Colonic mucosa (tissue), 4 donors: ENCODE measurements at regions not wholly inside any gene's neighbourhood (a gene's known extent, or its start where the extent isn't known, plus 50 kb on each side); places are given as distances from the start of the nearest gene placed in this dataset.

Source experiments
- DNase-seq: peaks from one replicate; pipeline ENCODE4 v3.0.0-alpha.2; 2020
- H3K27ac ChIP-seq: fragments of 200-600 bp; one replicate; pipeline ENCODE4 v1.8.0; 2021
- H3K27me3 ChIP-seq: fragments of 200-600 bp; one replicate; pipeline ENCODE4 v1.8.0; 2021
- H3K36me3 ChIP-seq: fragments of 200-600 bp; one replicate; pipeline ENCODE4 v1.8.0; 2021
- H3K4me1 ChIP-seq: fragments of 200-600 bp; one replicate; pipeline ENCODE4 v1.8.0; 2021; ENCODE audit warnings: mild to moderate bottlenecking
- H3K4me3 ChIP-seq: fragments of 200-600 bp; one replicate; pipeline ENCODE4 v1.8.0; 2021
- H3K9ac ChIP-seq, 2 donors: one replicate each; pipeline ENCODE4 v1.7.0; 2013; ENCODE audit warnings: control low read depth in 2 of 2, low read depth in 2 of 2, low read length in 2 of 2
- H3K9me3 ChIP-seq: fragments of 200-600 bp; one replicate; pipeline ENCODE4 v1.8.0; 2021
- CTCF ChIP-seq: fragments of 200-600 bp; IDR thresholded peaks from one replicate; pipeline ENCODE4 v1.8.0; 2022; ENCODE audit warnings: antibody characterized with exemption, mild to moderate bottlenecking
- intact Hi-C: fragments of 100-400 bp; cut with DNase I; formaldehyde crosslinking; loops from one replicate; pipeline ENCODE4 v1.14.1; 2022
- donor health status: healthy.
- donor health status: DM: no; HTN: no; CAD: no.
- donor health status: DM: no; HTN: no; CAD: no.

- no peak for TF ChIP-seq CTCF
- Histone ChIP-seq H3K9me3 (no peaks in the 10 kb centered on the region), H3K4me1 (no peaks in the 10 kb centered on the region), H3K4me3 (no peak overlapping the region), H3K9ac (no peak overlapping the region), H3K27ac (no peak overlapping the region), H3K36me3 (no peaks in the 10 kb centered on the region), H3K27me3 (no peaks in the 10 kb centered on the region)
- no peak for DNase-seq
- intact Hi-C loops, result no loop called here
Measured at GRCh38 chr1:55926906-55927471, 652.4 kb downstream of the PLPP3 start.

- H3K4me3 ChIP-seq, result no peak overlapping the region
- intact Hi-C loops, result no loop called here
- no peaks in the 10 kb centered on the region for H3K36me3 ChIP-seq
Measured at GRCh38 chr1:55916907-55917306, 662.5 kb downstream of the PLPP3 start.

GRCh38 chr1:55916481-55916880 lies 662.9 kb downstream of the PLPP3 start:
- no peak overlapping the region for H3K9ac ChIP-seq
- no peak for DNase-seq
- intact Hi-C loops, result no loop called here
- no peak overlapping the region for H3K27ac ChIP-seq
- TF ChIP-seq CTCF, result no peak
- H3K36me3 ChIP-seq, result no peaks in the 10 kb centered on the region
- H3K27me3 ChIP-seq, result no peaks in the 10 kb centered on the region
- H3K9me3 ChIP-seq, result no peaks in the 10 kb centered on the region
- H3K4me3 ChIP-seq, result no peak overlapping the region
- H3K4me1 ChIP-seq, result no peaks in the 10 kb centered on the region

More at GRCh38 chr1:55916907-55917306, 662.5 kb downstream of the PLPP3 start:
- DNase-seq, result no peak
- TF ChIP-seq CTCF, result no peak
- Histone ChIP-seq H3K27ac (no peak overlapping the region), H3K27me3 (no peaks in the 10 kb centered on the region), H3K9ac (no peak overlapping the region), H3K9me3 (no peaks in the 10 kb centered on the region), H3K4me1 (no peaks in the 10 kb centered on the region)

- H3K27ac ChIP-seq, result no peak overlapping the region
- H3K36me3 ChIP-seq, result no peaks in the 10 kb centered on the region
- no peak for DNase-seq
- intact Hi-C loops, result no loop called here
- no peak for TF ChIP-seq CTCF
- H3K9me3 ChIP-seq, result no peaks in the 10 kb centered on the region
- no peak overlapping the region for H3K9ac ChIP-seq
- H3K27me3 ChIP-seq, result no peaks in the 10 kb centered on the region
- H3K4me1 ChIP-seq, result no peaks in the 10 kb centered on the region
- no peak overlapping the region for H3K4me3 ChIP-seq
Measured at GRCh38 chr1:55913565-55913964, 665.8 kb downstream of the PLPP3 start.

- intact Hi-C loops, result no loop called here
- Histone ChIP-seq H3K4me3 (no peak overlapping the region), H3K9ac (no peak overlapping the region), H3K9me3 (no peaks in the 10 kb centered on the region), H3K36me3 (no peaks in the 10 kb centered on the region), H3K4me1 (no peaks in the 10 kb centered on the region), H3K27ac (no peak overlapping the region), H3K27me3 (no peaks in the 10 kb centered on the region)
- no peak for DNase-seq
- no peak for TF ChIP-seq CTCF
Measured at GRCh38 chr1:55912438-55912837, 666.9 kb downstream of the PLPP3 start.
